ENCODE measurements at regions not wholly inside any gene's neighbourhood (a gene's known extent, or its start where the extent isn't known, plus 50 kb on each side); places are given as distances from the start of the nearest gene placed in this dataset.

DNA sequence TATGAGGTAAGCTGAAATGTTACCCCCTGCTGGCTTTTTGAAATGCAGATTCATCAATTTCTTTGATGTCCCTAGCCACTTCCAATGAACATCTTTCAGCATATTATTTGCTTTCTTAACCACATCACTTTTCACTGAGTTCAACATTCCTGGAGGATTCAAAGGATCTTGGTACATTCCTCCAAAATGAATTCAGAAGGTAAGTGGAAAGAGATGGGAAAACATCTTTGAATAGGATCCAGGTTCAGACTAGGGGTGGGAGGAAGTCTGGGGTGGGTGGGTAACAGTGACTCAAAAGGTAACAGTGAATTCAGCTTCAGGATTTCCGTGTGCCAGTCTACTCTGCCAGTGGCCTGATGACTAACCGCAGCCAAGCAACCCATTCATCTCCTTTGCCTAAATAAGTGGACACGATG is 180.7 kb downstream of the ZC3H11B start:
- TF ChIP-seq CTCF (conservative IDR thresholded peaks at IDR 0.05) (no peak), EZH2 (IDR thresholded peaks at IDR 0.05; ENCODE audit: low read depth) (no peak)
- intact Hi-C loops (cut with micrococcal nuclease; ENCODE audit: unreplicated experiment) = no loop called here
- H3K4me1 ChIP-seq (replicated peaks; ENCODE audit: insufficient read depth) = no peaks in the 10 kb centered on the region
- H3F3A ChIP-seq (ENCODE audit: insufficient read depth, low read depth) = no peaks in the 10 kb centered on the region
- BruUV-seq (replicated peaks) = no TSS peak
- no peaks in the 10 kb centered on the region for H3K36me3 ChIP-seq (ENCODE audit: low read depth)
- no peak for DNase-seq
- CTCF ChIA-PET = no interaction called here
- H3K4me3 ChIP-seq = no peak overlapping the region
- no peaks in the 10 kb centered on the region for H4K20me1 ChIP-seq (ENCODE audit: insufficient read depth)
- no peak overlapping the region for H2AFZ ChIP-seq
- no peak overlapping the region for H3K27ac ChIP-seq
- no peaks in the 10 kb centered on the region for H3K9me3 ChIP-seq (ENCODE audit: insufficient read depth, low read depth)
- no peak overlapping the region for H3K4me2 ChIP-seq
- H3K27me3 ChIP-seq (ENCODE audit: insufficient read depth, low read depth) = no peaks in the 10 kb centered on the region
- H3K79me2 ChIP-seq (ENCODE audit: low read depth) = no peaks in the 10 kb centered on the region
- no peaks in the 10 kb centered on the region for H3K9me2 ChIP-seq (ENCODE audit: insufficient read depth)
- POLR2A ChIA-PET (ENCODE audit: unreplicated experiment) = no interaction called here

DNA sequence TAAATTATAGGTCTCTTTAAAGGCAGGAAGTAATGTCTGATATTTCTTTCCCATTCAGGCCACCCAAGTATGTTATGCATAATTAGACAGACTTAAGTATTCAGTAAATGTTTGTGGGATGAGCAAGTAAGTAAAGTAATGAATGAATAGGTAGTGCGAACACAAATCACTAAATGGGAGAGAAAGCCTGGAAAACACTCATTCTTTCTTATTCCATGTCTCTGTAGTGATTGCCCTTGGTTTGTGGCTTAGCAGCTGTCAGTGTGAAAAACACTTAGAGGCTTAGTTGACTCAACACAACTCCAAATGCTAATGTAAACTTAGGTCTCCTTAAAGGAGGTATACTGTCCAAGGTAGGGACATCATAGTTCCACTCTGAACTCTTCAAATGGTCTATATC is 182.5 kb downstream of the ZC3H11B start:
- Histone ChIP-seq H3K27ac (no peak overlapping the region), H3K4me3 (no peak overlapping the region), H3K79me2 (ENCODE audit: low read depth) (no peaks in the 10 kb centered on the region), H3K27me3 (ENCODE audit: insufficient read depth, low read depth) (no peaks in the 10 kb centered on the region), H3K4me1 (replicated peaks; ENCODE audit: insufficient read depth) (no peaks in the 10 kb centered on the region), H3K4me2 (no peak overlapping the region), H3K9me3 (ENCODE audit: insufficient read depth, low read depth) (no peaks in the 10 kb centered on the region), H2AFZ (no peak overlapping the region), H3K36me3 (ENCODE audit: low read depth) (no peaks in the 10 kb centered on the region), H3K9me2 (ENCODE audit: insufficient read depth) (no peaks in the 10 kb centered on the region), H3F3A (ENCODE audit: insufficient read depth, low read depth) (no peaks in the 10 kb centered on the region), H4K20me1 (ENCODE audit: insufficient read depth) (no peaks in the 10 kb centered on the region)
- no TSS peak for BruUV-seq (replicated peaks)
- ChIA-PET CTCF (no interaction called here), POLR2A (ENCODE audit: unreplicated experiment) (no interaction called here)
- intact Hi-C loops (cut with micrococcal nuclease; ENCODE audit: unreplicated experiment) = no loop called here
- DNase-seq = no peak
- no peak for TF ChIP-seq CTCF (conservative IDR thresholded peaks at IDR 0.05)
- no peak for TF ChIP-seq EZH2 (IDR thresholded peaks at IDR 0.05; ENCODE audit: low read depth)

- no peak for DNase-seq
- ChIA-PET POLR2A (ENCODE audit: unreplicated experiment) (no interaction called here), CTCF (no interaction called here)
- Histone ChIP-seq H3K36me3 (ENCODE audit: low read depth) (no peaks in the 10 kb centered on the region), H3K4me1 (replicated peaks; ENCODE audit: insufficient read depth) (no peaks in the 10 kb centered on the region), H3K9me2 (ENCODE audit: insufficient read depth) (no peaks in the 10 kb centered on the region), H2AFZ (no peak overlapping the region), H3F3A (ENCODE audit: insufficient read depth, low read depth) (no peaks in the 10 kb centered on the region), H4K20me1 (ENCODE audit: insufficient read depth) (no peaks in the 10 kb centered on the region), H3K9me3 (ENCODE audit: insufficient read depth, low read depth) (no peaks in the 10 kb centered on the region), H3K4me3 (no peak overlapping the region), H3K79me2 (ENCODE audit: low read depth) (no peaks in the 10 kb centered on the region), H3K4me2 (no peak overlapping the region), H3K27me3 (ENCODE audit: insufficient read depth, low read depth) (no peaks in the 10 kb centered on the region), H3K27ac (no peak overlapping the region)
- BruUV-seq (replicated peaks) = no TSS peak
- TF ChIP-seq EZH2 (IDR thresholded peaks at IDR 0.05; ENCODE audit: low read depth) (no peak), CTCF (conservative IDR thresholded peaks at IDR 0.05) (no peak)
- intact Hi-C loops (cut with micrococcal nuclease; ENCODE audit: unreplicated experiment) = no loop called here
Measured at GRCh38 chr1:219428651-219429050, 184.3 kb downstream of the ZC3H11B start.
